Mesenchymal stem cell (in vitro differentiated cells and primary cell): ENCODE measurements at regions not wholly inside any gene's neighbourhood (a gene's known extent, or its start where the extent isn't known, plus 50 kb on each side); places are given as distances from the start of the nearest gene placed in this dataset.
A peak's percentile ranks its signal among the peaks of the same experiment; 100 is the strongest.

Source experiments
- DNase-seq: peaks from one replicate; pipeline ENCODE4 v3.0.0-alpha.2; 2013
- H2AFZ ChIP-seq: one replicate; pipeline ENCODE4 v1.6.1; 2013; ENCODE audit warnings: low read depth, mild to moderate bottlenecking, control low read depth, inconsistent platforms, low read length, moderate library complexity
- H2AK5ac ChIP-seq: 2 replicates; pipeline ENCODE4 v1.6.1; 2013; ENCODE audit warnings: low read length, moderate library complexity, mild to moderate bottlenecking, inconsistent platforms; ENCODE audit not compliant: severe bottlenecking
- H2BK120ac ChIP-seq: one replicate; pipeline ENCODE4 v1.6.1; 2013; ENCODE audit warnings: low read depth, mild to moderate bottlenecking, inconsistent platforms, low read length, moderate library complexity
- H2BK12ac ChIP-seq, 2 experiments: one replicate each; pipeline ENCODE4 v1.6.1; 2013; ENCODE audit warnings: inconsistent platforms in 2 of 2, low read length in 2 of 2, mild to moderate bottlenecking in 2 of 2, moderate library complexity in 2 of 2, control low read depth in 1 of 2
- H2BK15ac ChIP-seq: one replicate; pipeline ENCODE4 v1.6.1; 2013; ENCODE audit warnings: mild to moderate bottlenecking, low read depth, inconsistent platforms; ENCODE audit not compliant: poor library complexity, severe bottlenecking
- H2BK5ac ChIP-seq: 2 replicates; pipeline ENCODE4 v1.6.1; 2013; ENCODE audit warnings: low read depth, mild to moderate bottlenecking, low read length, control low read depth, inconsistent platforms; ENCODE audit not compliant: poor library complexity, severe bottlenecking
- H3K14ac ChIP-seq, 2 experiments: one replicate each; pipeline ENCODE4 v1.6.1; 2013; ENCODE audit warnings: inconsistent platforms in 2 of 2, low read length in 2 of 2, control low read depth in 1 of 2, mild to moderate bottlenecking in 1 of 2, moderate library complexity in 1 of 2
- H3K18ac ChIP-seq, 2 experiments: one replicate each; pipeline ENCODE4 v1.6.1; 2013; ENCODE audit warnings: inconsistent platforms in 2 of 2, low read length in 2 of 2, control low read depth in 1 of 2, low read depth in 1 of 2, mild to moderate bottlenecking in 1 of 2
- H3K23ac ChIP-seq, 2 experiments: one replicate each; pipeline ENCODE4 v1.6.1; 2013; ENCODE audit warnings: inconsistent platforms in 2 of 2, low read length in 2 of 2, mild to moderate bottlenecking in 2 of 2, moderate library complexity in 2 of 2, control low read depth in 1 of 2
- H3K27ac ChIP-seq: 2 replicates; pipeline ENCODE4 v1.5.1; 2013; ENCODE audit warnings: mild to moderate bottlenecking, moderate library complexity, low read length, control low read depth, inconsistent platforms; ENCODE audit not compliant: poor library complexity, severe bottlenecking
- H3K27me3 ChIP-seq, 2 experiments: 2 replicates each; pipeline versions ENCODE4 v1.6.1 to v1.7.0; 2013; ENCODE audit warnings: low read length in 2 of 2, mild to moderate bottlenecking in 2 of 2, moderate library complexity in 2 of 2, control low read depth in 1 of 2, inconsistent platforms in 1 of 2; ENCODE audit not compliant: control insufficient read depth in 1 of 2, insufficient read depth in 1 of 2
- H3K36me3 ChIP-seq, 2 experiments: 2 replicates each; pipeline versions ENCODE4 v1.6.1 to v1.7.0; 2013; ENCODE audit warnings: low read length in 2 of 2, control low read depth in 1 of 2, inconsistent platforms in 1 of 2, low read depth in 1 of 2, mild to moderate bottlenecking in 1 of 2; ENCODE audit not compliant: insufficient read depth in 2 of 2, control insufficient read depth in 1 of 2
- H3K4ac ChIP-seq, 2 experiments: one replicate each; pipeline ENCODE4 v1.6.1; 2013; ENCODE audit warnings: inconsistent platforms in 2 of 2, low read length in 2 of 2, mild to moderate bottlenecking in 2 of 2, moderate library complexity in 2 of 2, control low read depth in 1 of 2, low read depth in 1 of 2
- H3K4me1 ChIP-seq: 2 replicates; pipeline ENCODE4 v1.6.1; 2013; ENCODE audit warnings: low read depth, low read length, control low read depth; ENCODE audit not compliant: control insufficient read depth, insufficient read depth
- H3K4me2 ChIP-seq: 2 replicates; pipeline ENCODE4 v1.6.1; 2013; ENCODE audit warnings: low read length, mild to moderate bottlenecking, inconsistent platforms; ENCODE audit not compliant: poor library complexity, severe bottlenecking
- H3K4me3 ChIP-seq, 2 experiments: 2 replicates each; pipeline versions ENCODE4 v1.5.1 to v1.7.0; 2013; ENCODE audit warnings: low read length in 2 of 2, mild to moderate bottlenecking in 2 of 2, control low read depth in 1 of 2, low read depth in 1 of 2; ENCODE audit not compliant: insufficient read depth in 1 of 2
- H3K79me1 ChIP-seq: replicated peaks from 2 replicates; pipeline ENCODE4 v1.6.1; 2013; ENCODE audit warnings: mild to moderate bottlenecking, control low read depth, low read length, inconsistent platforms; ENCODE audit not compliant: poor library complexity, severe bottlenecking
- H3K9ac ChIP-seq: 2 replicates; pipeline ENCODE4 v1.7.0; 2013; ENCODE audit warnings: mild to moderate bottlenecking, low read length, moderate library complexity
- H3K9me3 ChIP-seq: 2 replicates; pipeline ENCODE4 v1.7.0; 2013; ENCODE audit warnings: mild to moderate bottlenecking, low read length; ENCODE audit not compliant: control insufficient read depth
- H4K8ac ChIP-seq: one replicate; pipeline ENCODE4 v1.6.1; 2013; ENCODE audit warnings: inconsistent platforms, mild to moderate bottlenecking, low read length, moderate library complexity
- H4K91ac ChIP-seq: one replicate; pipeline ENCODE4 v1.6.1; 2013; ENCODE audit warnings: mild to moderate bottlenecking, low read length, inconsistent platforms
- WGBS: methylation state at CpG from one replicate; pipeline ENCODE4 v1.1.7; 2013; ENCODE audit warnings: mixed read lengths; 5-methylcytosine and 5-hydroxymethylcytosine counted together

GRCh38 chr4:138576684-138577083 lies 334.5 kb upstream of the SLC7A11 start:
- Histone ChIP-seq H2BK15ac (no peak overlapping the region), H2BK120ac (no peak overlapping the region), H3K27ac (no peak overlapping the region), H3K18ac (peak overlapping the region in 1 of 2 experiments; percentile 62), H4K8ac (no peak overlapping the region), H2AFZ (no peak overlapping the region), H2AK5ac (no peak overlapping the region), H3K4me2 (no peak overlapping the region), H3K4me3 (no peak overlapping the region), H3K23ac (no peak overlapping the region), H2BK12ac (no peak overlapping the region), H2BK5ac (no peak overlapping the region), H3K79me1 (no peaks in the 10 kb centered on the region), H3K9ac (no peak overlapping the region), H3K36me3 (no peaks in the 10 kb centered on the region), H3K14ac (no peak overlapping the region), H3K4ac (no peak overlapping the region), H3K4me1 (no peaks in the 10 kb centered on the region), H3K27me3 (no peaks in the 10 kb centered on the region), H3K9me3 (peaks cover 36% of the 10 kb centered on the region), H4K91ac (no peak overlapping the region)
- DNase-seq, result peak; percentile 78
- 52% methylated on average over 2 of the region's 3 CpGs for WGBS

GRCh38 chr4:138573246-138573645 lies 331.1 kb upstream of the SLC7A11 start:
- no peak overlapping the region for H2BK120ac ChIP-seq
- no peaks in the 10 kb centered on the region for H3K4me1 ChIP-seq
- no peak overlapping the region for H2AFZ ChIP-seq
- H3K9me3 ChIP-seq, result peaks cover 19% of the 10 kb centered on the region
- H3K4me3 ChIP-seq, result peak overlapping the region in 1 of 2 experiments; percentile 49
- H3K27ac ChIP-seq, result no peak overlapping the region
- H2BK5ac ChIP-seq, result no peak overlapping the region
- H3K9ac ChIP-seq, result peak overlapping the region; percentile 61
- no peaks in the 10 kb centered on the region for H3K36me3 ChIP-seq
- H3K79me1 ChIP-seq, result no peaks in the 10 kb centered on the region
- no peak overlapping the region for H3K23ac ChIP-seq
- no peak overlapping the region for H4K91ac ChIP-seq
- no peak overlapping the region for H3K18ac ChIP-seq
- DNase-seq, result no peak
- WGBS, result 90% methylated on average over 2 of the region's 3 CpGs
- H3K4ac ChIP-seq, result no peak overlapping the region
- no peak overlapping the region for H3K4me2 ChIP-seq
- H2BK12ac ChIP-seq, result no peak overlapping the region
- no peaks in the 10 kb centered on the region for H3K27me3 ChIP-seq
- H2AK5ac ChIP-seq, result no peak overlapping the region
- H4K8ac ChIP-seq, result no peak overlapping the region
- H3K14ac ChIP-seq, result no peak overlapping the region
- no peak overlapping the region for H2BK15ac ChIP-seq

GRCh38 chr4:138572007-138572406 lies 329.9 kb upstream of the SLC7A11 start:
- Histone ChIP-seq H3K27ac (no peak overlapping the region), H2BK15ac (no peak overlapping the region), H4K91ac (no peak overlapping the region), H2BK12ac (no peak overlapping the region), H3K4ac (no peak overlapping the region), H3K14ac (no peak overlapping the region), H3K4me2 (no peak overlapping the region), H2AFZ (no peak overlapping the region), H2AK5ac (no peak overlapping the region), H3K9ac (no peak overlapping the region), H4K8ac (no peak overlapping the region), H3K18ac (no peak overlapping the region), H3K36me3 (no peaks in the 10 kb centered on the region), H3K4me1 (no peaks in the 10 kb centered on the region), H2BK5ac (no peak overlapping the region), H3K9me3 (peaks cover 10% of the 10 kb centered on the region), H3K4me3 (no peak overlapping the region), H3K79me1 (no peaks in the 10 kb centered on the region), H3K23ac (no peak overlapping the region), H3K27me3 (no peaks in the 10 kb centered on the region), H2BK120ac (no peak overlapping the region)
- no peak for DNase-seq
- WGBS, result 100% methylated on average over 1 of the region's 2 CpGs

GRCh38 chr4:138567696-138568095 lies 325.5 kb upstream of the SLC7A11 start:
- H3K4me2 ChIP-seq, result no peak overlapping the region
- no peak overlapping the region for H3K14ac ChIP-seq
- H4K91ac ChIP-seq, result no peak overlapping the region
- no peaks in the 10 kb centered on the region for H3K27me3 ChIP-seq
- H2BK15ac ChIP-seq, result no peak overlapping the region
- no peaks in the 10 kb centered on the region for H3K79me1 ChIP-seq
- H2BK120ac ChIP-seq, result no peak overlapping the region
- no peak overlapping the region for H3K9ac ChIP-seq
- no peak overlapping the region for H3K27ac ChIP-seq
- no peak overlapping the region for H2BK5ac ChIP-seq
- H3K36me3 ChIP-seq, result no peaks in the 10 kb centered on the region
- no peaks in the 10 kb centered on the region for H3K4me1 ChIP-seq
- H3K23ac ChIP-seq, result no peak overlapping the region
- DNase-seq, result peak; percentile 40
- H4K8ac ChIP-seq, result no peak overlapping the region
- no peak overlapping the region for H2BK12ac ChIP-seq
- H3K18ac ChIP-seq, result no peak overlapping the region
- H2AK5ac ChIP-seq, result no peak overlapping the region
- 71% methylated on average over 3 of the region's 3 CpGs for WGBS
- no peaks in the 10 kb centered on the region for H3K9me3 ChIP-seq
- no peak overlapping the region for H2AFZ ChIP-seq
- no peak overlapping the region for H3K4ac ChIP-seq
- H3K4me3 ChIP-seq, result no peak overlapping the region
